Left forelimb (tissue), 1 donor: ENCODE measurements at regions not wholly inside any gene's neighbourhood (a gene's known extent, or its start where the extent isn't known, plus 50 kb on each side); places are given as distances from the start of the nearest gene placed in this dataset.
"Not testable (repeated sequence)": the region's sequence is repeated elsewhere in the genome, so short reads cannot be mapped to it uniquely, and the experiment has no call there.

ENCODE experiments used
- DNase-seq: peaks from one replicate; pipeline ENCODE4 v3.0.0-alpha.2; 2018; ENCODE audit warnings: low spot score

DNA sequence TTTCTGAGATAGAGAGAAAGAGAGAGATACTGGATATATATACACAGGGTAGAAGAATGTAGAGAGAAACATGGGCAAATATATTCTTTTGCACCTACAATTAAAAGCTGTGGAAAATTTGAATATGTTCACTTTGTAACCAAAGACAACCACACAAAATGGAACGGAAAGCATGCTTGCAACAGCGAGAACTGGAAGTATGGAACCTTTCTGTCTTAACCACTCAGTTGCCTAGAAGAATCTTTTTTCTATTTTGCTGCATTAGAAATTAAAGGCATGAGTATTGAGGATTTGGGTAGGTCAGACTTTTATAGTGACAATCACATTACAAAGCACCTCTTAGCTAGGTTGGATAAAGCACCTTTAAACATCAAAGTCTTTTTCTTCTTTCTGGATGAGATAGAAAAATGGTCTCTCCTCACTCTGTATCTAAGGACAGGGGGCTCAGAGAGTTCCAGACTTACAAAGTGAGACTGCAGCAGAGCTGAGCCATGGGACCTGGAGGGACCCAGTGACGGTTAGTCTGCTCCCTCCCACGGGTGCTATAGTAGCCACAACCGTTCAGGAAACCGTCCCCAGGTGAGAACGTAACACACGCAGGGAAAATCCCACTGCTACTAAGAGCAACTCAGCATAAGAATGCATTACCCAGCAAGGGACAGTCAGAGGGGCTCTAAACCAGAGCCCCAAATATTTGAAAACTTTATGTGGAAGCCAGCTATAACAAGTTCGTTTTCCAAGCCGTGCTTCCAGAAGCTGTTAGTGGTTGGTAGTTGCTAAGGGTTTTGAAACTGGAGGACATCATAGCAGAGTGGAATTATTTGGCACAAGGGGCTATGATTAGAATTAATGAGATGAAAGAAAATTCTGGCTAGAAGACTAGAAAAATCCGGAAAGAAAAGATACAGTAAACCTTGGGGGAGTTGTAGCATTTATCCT, 97.1 kb downstream of the DAD1 start:
- DNase-seq: no peak

DNA sequence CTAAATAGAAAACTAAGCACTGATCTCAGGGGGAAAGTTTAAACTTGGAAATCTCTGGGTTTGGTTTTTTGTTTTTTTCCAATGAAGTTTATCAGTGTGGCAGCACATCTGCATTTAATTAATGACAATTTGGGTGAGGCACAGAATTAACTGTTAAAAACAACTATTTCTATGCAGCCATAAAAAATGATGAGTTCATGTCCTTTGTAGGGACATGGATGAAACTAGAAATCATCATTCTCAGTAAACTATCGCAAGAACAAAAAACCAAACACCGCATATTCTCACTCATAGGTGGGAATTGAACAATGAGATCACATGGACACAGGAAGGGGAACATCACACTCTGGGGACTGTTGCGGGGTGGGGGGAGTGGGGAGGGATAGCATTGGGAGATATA, 98.0 kb downstream of the DAD1 start:
- not testable (repeated sequence) for DNase-seq

DNA sequence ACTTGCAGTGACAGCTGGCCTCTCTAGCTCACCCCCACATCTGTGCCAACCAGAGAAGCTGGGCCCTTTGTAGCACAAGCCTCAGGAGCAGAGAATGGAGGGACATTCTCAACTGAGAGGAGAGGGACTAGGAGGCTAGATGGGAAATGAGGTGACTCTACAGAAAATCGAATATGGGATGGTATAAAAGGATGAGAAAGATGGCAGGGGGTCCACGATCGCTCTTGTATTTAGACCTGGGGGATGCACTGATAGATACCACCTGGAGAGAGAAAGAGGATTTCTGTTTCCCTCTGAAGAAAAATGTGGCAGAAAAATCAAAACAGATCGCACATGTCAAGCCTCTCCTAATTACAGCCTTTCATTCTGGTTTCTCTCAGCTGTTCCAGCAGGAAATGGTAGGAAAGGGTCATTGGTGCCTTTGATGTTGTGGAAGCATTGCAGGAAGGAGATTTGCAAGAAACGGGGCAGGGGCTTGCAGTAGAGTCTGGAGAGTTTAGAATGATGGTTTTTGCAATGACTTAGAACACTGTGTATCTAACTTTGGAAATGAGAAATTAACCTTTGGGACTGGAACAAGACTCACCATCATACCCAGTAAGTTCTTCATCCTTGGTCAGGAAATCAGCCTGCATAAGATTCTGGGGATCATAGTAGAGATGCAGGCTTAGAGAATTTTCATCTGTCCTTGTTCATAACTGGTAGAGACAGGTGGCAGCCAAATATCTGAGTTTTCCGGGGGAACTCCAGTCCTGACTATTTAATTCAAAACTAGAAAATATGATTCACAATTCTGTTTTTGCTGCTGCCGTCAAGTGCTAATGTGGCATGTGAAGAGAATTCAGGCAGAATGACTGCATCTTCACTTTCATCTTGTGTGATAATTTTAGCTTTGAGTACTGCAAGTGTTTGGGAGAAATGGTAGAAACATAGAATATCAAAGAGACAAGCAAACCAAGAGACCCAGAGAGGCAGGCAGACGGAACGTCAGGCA, 98.8 kb downstream of the DAD1 start:
- no peak for DNase-seq

- DNase-seq: no peak
These were observed 99.8 kb downstream of the DAD1 start for GRCh38 chr14:22489244-22489545.

- no peak for DNase-seq
These were observed 100.3 kb downstream of the DAD1 start for GRCh38 chr14:22488522-22489243.

DNA sequence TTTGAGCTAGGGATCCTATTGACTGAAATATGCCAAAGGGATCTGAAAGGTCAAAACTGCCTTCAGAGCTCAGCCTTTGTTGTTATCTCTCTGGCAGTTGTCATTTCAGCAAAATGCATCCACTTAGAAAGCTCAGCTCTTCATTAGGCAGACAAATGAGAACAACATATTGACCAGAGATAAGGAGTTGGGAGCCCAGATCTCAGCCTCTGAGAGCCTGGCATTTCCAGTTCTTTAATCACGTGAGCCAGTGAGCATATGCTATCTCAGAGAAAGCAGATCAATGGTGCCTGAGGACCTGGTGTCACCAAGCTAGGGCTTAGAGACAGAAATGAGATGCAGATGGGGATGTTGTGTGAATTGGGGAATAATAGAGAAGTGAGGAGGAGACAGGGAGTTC, 101.1 kb downstream of the DAD1 start:
- no peak for DNase-seq

DNA sequence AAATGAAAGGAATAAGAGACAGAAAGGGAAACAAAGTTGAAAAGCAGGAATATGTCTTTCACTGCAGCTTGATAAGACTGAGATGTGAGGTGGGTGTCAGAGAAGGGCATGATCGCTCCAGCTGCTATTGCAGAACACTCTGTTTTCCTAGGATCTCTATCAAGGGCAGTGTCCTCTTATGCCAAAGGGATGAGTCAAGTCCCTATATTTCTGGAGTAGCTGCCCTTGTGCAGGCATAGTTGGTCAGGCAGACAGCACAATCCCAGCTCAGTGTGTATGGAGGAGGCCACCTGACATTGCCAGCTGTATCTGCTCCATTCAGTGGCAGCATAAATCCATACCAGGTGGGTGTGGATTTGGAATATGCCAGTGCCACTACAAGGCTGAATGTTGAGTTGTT, 101.6 kb downstream of the DAD1 start:
- no peak for DNase-seq

- DNase-seq: no peak
These were observed 102.3 kb downstream of the DAD1 start for GRCh38 chr14:22486675-22487074.

DNA sequence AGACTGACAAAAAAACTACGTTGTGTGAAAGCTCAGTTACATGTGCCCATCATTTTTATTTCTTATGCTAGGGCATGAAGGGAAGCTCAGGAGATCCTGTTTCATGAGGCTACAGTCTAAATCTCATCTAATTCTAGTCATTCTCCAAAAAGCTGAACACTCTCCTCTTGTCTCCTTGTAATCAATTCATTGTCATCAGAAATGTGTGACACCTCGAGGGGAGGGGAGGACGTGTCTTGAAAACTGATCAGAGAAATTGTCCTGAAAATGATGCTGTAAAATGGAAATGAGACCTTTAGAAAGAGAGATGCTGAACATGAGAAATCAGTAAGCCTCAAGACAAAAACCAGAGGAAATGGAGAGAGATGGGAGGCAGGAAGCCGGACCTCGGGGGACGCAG, 103.4 kb downstream of the DAD1 start:
- DNase-seq: no peak

DNA sequence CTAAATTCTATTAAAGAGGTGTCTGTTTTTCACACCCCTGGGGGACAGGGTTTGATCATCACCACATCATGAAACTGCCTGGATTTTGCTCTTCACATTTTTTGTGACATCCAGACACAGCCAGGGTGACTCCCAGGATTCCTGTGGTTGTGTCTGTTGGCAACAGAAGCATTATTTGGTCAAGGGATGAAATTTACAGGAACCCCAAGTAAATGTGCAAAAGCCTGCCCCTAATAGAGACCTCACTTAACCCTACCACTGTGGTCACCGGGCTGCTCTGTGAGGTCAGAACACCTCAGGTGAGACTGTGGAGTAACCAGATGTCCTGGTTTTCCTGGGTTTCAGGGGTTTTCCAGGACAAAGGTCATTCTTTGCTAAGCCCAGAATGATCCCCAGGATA, 103.8 kb downstream of the DAD1 start:
- no peak for DNase-seq

- DNase-seq: no peak
These were observed 104.4 kb downstream of the DAD1 start for GRCh38 chr14:22484632-22485031.

DNA sequence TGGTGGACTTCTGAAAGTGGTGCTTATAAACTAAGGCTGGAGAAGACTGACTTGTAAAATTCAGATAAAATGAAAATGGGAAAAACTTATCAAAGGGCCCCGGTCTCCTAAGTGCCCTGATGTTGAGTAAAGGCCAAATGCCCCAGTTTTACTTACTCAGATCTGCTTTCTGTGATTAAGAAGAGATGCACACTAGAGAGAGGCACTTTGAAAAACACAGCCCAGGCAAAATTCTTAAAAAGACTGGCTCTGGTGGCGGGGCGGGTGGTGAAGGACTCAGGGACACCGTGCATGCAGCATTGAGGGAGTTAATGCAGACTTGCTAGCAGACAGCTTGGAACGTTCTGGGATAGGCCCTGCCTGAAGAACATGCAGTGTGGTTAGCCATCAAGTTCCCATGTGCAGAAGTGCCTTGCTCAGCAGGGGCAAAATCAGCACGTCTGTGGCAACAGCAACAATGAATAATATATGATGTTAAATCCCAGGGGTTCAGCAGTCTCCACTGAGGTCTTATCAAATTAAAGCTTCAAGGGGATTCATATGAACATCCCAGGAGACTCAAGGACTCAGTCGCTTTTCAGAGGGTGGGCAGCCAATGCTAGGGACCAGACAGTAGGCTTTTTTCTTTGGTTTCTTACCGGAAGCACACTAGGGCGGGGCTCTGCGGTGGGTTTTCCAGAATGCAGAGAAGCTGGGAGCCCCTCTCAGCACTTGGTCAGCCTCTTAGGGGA, 105.0 kb downstream of the DAD1 start:
- DNase-seq: no peak

DNA sequence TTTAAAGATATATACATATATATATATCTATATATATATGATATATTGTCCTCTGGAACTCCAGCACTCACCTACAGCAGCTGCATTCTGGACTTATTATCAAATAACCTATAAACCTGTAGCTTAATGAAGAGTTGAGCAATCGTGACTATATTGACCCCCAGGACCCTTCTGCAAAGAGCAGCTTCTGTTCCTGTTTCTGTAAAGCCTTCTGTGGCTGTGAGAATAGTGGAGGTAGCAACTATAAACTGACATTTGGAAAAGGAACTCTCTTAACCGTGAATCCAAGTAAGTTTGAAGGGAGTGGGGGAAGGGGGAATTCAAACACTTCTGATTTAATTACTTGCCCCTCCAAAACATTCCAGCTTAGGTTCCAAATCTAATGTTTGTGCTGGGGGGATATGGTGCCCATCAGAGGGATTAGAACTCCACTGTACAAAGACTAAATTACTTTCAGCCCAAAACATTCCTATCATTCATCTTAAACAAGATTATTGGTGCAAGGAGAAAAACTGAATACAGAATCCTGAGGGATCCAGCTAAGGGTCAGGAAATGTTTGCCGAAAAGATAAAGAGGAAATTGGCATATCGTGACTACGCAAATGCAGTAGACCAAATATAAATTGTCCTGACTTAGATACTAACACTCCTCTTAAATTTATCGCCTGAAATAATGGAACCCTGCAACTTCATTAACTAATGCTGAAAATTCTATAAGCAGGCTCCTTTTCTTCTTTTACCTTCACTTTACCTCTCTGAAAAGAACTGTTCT, 106.1 kb downstream of the DAD1 start:
- DNase-seq: no peak

DNA sequence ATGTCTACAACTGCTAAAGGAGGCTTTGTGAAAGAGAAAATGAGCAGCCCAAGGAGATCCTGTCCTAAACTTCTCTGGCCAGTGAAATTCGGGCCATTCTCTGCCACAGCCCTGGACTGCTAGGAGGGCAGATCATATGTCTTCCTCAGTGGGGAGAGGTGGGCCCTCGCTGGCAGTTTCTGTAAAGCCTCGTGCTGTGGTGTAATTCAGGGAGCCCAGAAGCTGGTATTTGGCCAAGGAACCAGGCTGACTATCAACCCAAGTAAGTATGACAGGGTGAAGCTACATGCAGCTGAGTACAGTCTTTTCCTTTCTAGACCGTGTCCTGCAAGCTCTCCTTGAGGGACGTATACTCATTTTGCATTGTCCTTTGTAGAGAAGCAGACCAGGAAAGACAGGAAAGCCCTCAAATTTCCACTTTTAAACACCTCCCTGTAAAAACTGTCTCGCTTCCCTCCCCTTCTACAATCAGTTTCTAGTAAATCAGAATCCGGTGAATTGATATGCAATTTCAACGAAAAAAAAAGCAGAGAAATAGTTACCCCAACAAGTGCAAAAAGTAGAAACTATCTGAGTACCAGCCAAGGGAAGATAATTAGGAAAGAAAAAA, 106.8 kb downstream of the DAD1 start:
- DNase-seq: no peak

GRCh38 chr14:22481546-22481945, 107.5 kb downstream of the DAD1 start:
- no peak for DNase-seq

DNA sequence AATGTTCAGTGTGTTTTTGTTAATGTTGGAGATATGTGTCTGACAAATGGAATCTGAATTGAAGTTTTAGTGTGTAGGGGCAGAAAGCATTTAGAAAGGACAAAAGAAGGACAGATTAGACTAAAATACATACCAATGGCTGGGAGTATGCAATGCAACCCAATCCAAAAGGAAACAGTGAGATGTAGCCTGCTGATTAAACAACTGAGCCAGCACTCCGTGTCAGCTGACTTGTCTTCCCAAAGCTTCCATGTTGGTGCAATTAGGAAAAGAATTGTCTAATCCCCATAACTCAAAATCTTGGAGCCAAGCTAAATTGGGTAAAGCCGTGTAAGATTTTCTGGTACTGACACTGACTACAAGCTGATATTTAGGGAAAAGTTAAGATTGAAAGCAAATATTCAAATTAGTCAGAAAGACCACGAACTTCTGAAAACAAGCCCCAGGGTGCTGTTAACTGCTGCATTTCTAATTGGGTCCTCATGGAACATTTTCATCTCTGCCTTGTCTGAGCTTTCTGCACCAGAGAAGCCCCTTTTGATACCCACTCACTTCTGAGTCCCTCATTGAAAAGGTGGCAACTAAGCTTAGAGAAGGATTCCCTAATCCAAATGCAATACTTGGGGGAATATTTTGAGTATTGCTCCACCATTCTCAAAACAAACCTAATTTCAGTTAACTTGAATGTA, 109.1 kb downstream of the DAD1 start:
- no peak for DNase-seq

DNA sequence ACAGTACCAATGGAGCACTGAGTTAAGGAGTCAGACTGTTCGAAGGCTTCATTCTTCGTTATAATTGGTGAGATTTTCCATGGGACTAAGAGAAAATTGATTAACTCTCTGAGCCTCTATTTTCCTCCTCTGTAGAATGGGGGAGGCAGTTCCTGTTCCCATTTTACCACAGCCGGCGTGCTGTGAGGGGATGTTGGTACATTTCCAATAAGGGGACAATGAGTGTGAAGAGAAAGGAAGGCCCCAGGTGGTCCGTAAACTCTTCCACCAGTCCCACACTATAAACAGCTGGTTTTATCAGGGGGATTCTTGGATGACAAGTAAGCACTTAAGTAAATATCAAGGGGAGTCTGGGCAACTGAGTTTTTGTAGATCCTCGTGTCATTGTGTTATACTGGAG, 109.9 kb downstream of the DAD1 start:
- no peak for DNase-seq

- peak; percentile 79 for DNase-seq
These were observed 110.4 kb downstream of the DAD1 start for GRCh38 chr14:22478670-22479069.

- DNase-seq: no peak
These were observed 110.8 kb downstream of the DAD1 start for GRCh38 chr14:22478247-22478646.
